Fibroblast of lung (primary cell): ENCODE measurements at regions not wholly inside any gene's neighbourhood (a gene's known extent, or its start where the extent isn't known, plus 50 kb on each side); places are given as distances from the start of the nearest gene placed in this dataset.

Experiments used
- CTCF ChIP-seq, 2 donors: IDR thresholded peaks in 1 of 2; conservative IDR thresholded peaks in 1 of 2; 1 replicate in 1 of 2; 2 replicates in 1 of 2; pipeline ENCODE4 v1.5.1; 2011 to 2012; ENCODE audit warnings: low read length in 2 of 2, control low read depth in 1 of 2, inconsistent platforms in 1 of 2, low read depth in 1 of 2, mild to moderate bottlenecking in 1 of 2
- EZH2 ChIP-seq: IDR thresholded peaks from 2 replicates; pipeline ENCODE4 v1.5.1; 2012; ENCODE audit warnings: low read length, control low read depth, mild to moderate bottlenecking; ENCODE audit errors: missing control alignments

- TF ChIP-seq CTCF (conservative IDR thresholded peaks at IDR 0.05 in 1 of 2, IDR thresholded peaks at IDR 0.05 in 1 of 2; ENCODE audit: low read depth in 1 of 2, low read length in 2 of 2) (no peak), EZH2 (no peak)
These were observed 175.7 kb downstream of the FAM43A start for GRCh38 chr3:194861375-194861774.
